Skin epidermis (tissue), 12 donors: ENCODE measurements at regions not wholly inside any gene's neighbourhood (a gene's known extent, or its start where the extent isn't known, plus 50 kb on each side); places are given as distances from the start of the nearest gene placed in this dataset.

Experiments
- H3K27ac ChIP-seq, 21 experiments: fragments of 200-600 bp; sonication (generic) in 11 of 21; one replicate each; pipeline ENCODE4 v1.5.0; 2020; ENCODE audit warnings: mild to moderate bottlenecking in 3 of 21, inconsistent platforms in 2 of 21, moderate library complexity in 2 of 21
- H3K4me3 ChIP-seq, 7 experiments: fragments of 200-600 bp; sonication (generic) in 2 of 7; one replicate each; pipeline ENCODE4 v1.5.0; 2020; ENCODE audit warnings: inconsistent platforms in 2 of 7, mild to moderate bottlenecking in 2 of 7, moderate library complexity in 1 of 7

GRCh38 chr22:22430111-22430820 lies 78.3 kb downstream of the ZNF280B start:
- H3K4me3 ChIP-seq = no peak overlapping the region

DNA sequence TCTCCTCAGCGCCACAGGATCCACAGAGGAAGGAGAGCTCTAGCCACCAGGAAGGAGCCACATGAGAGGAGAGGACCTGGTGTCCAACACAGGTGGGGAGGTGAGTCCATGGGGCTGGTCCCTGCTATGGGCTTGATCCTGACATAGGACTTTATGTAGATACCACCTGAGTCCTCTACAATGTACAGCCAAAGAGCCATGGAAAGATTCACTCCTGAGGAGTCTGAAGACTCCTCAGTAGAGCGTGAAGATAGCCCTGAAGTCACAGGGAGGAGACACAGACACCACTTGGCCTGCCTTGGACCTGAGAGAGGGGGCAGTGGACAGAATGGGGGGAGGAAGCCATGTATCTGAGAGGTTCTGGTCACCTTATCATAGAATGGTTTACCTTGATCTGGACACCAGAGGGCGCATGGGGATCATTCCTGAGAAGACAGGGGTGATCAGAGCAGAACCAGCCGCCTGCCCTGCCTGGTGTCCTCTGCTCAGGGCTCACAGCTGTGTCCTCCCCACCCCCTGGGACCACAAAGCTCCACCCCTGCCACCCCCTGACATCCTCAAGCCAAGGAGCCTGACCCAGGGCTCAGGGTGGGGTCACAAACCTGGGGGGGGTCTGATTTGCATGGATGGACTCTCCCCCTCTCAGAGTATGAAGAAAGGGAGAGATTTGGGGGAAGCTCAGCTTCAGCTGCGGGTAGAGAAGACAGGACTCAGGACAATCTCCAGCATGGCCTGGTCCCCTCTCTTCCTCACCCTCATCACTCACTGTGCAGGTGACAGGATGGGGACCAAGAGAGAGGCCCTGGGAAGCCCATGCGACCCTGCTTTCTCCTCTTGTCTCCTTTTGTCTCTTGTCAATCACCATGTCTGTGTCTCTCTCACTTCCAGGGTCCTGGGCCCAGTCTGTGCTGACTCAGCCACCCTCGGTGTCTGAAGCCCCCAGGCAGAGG lies 77.0 kb downstream of the ZNF280B start:
- Histone ChIP-seq H3K4me3 (no peak overlapping the region), H3K27ac (no peak overlapping the region)

More at GRCh38 chr22:22430111-22430820, 78.3 kb downstream of the ZNF280B start:
- no peak overlapping the region for H3K27ac ChIP-seq

DNA sequence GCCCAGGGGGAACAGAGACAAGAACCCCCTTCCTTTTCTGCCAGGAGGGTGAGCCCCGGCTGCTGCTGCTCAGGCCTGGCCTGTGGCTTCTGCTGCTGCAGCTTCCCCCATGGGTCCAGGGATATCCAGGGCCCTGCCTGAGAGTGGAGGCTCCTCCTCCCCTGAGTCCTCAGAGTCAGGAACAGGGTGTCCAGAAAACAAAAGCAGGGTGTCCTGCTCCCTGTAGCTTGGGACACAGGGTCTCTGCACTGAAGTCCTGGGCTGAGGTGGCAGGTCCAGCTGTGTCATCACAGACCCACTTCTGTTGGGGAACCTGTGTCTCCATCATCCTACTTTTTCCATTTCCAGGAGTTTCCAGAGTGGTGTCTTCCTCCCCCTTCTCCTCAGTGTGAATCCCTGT lies 76.1 kb downstream of the ZNF280B start:
- Histone ChIP-seq H3K27ac (no peak overlapping the region), H3K4me3 (no peak overlapping the region)

DNA sequence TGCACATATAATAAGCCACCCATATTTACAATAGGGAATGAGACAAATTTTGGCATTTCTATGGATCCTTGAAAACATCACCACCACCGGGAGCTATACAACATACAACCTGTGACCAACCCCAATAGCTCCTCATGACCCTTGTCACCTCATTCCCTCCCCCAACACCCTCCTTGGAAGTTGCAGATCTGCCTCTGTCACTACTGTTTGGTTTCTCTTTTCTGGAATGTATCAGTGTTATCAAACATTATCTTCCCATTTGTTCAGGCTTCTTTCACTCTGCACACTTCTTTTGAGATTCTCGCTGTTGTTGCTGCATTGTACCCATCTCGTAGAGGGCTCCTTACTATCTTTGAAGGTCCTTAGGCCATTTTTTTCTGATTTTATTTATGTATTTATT lies 75.6 kb downstream of the ZNF280B start:
- H3K4me3 ChIP-seq = no peak overlapping the region
- no peak overlapping the region for H3K27ac ChIP-seq

DNA sequence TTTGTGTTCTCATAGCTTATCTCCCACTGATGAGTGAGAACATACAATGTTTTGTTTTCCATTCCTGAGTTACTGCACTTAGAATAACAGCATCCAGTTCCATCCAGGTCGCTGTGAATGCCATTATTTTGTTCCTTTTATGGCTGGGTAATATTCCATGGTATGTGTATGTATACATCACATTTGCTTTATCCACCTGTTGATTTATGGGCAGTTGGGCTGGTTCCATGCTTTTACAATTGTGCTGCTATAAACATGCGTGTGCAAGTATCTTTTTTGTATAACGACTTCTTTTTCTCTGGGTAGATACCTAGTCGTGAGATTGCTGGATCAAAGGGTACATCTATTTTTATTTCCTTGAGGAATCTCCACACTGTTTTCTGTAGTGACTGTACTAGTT lies 74.8 kb downstream of the ZNF280B start:
- Histone ChIP-seq H3K27ac (no peak overlapping the region), H3K4me3 (no peak overlapping the region)
